Keratinocyte (primary cell): ENCODE measurements at regions not wholly inside any gene's neighbourhood (a gene's known extent, or its start where the extent isn't known, plus 50 kb on each side); places are given as distances from the start of the nearest gene placed in this dataset.

Source experiments
- DNase-seq: peaks from one replicate; pipeline ENCODE4 v3.0.0-alpha.2; 2011; ENCODE audit warnings: low read depth, missing footprints, low spot score
- FAIRE-seq: peaks from 2 replicates; lab custom pipeline; 2011; peaks lifted over from hg19 to GRCh38; lab: Jason Lieb, UNC
- H2AFZ ChIP-seq: 2 replicates; pipeline ENCODE4 v1.6.0; 2012; ENCODE audit warnings: low read length, control low read depth, inconsistent platforms; ENCODE audit not compliant: control insufficient read depth
- H3K27ac ChIP-seq: 2 replicates; pipeline ENCODE4 v1.5.1; 2011; ENCODE audit warnings: low read length; ENCODE audit not compliant: control insufficient read depth, insufficient read depth
- H3K27me3 ChIP-seq: 3 replicates; pipeline ENCODE4 v1.6.0; 2011; ENCODE audit warnings: low read length; ENCODE audit not compliant: control insufficient read depth, insufficient read depth; ENCODE audit errors: extremely low read depth
- H3K36me3 ChIP-seq, 2 experiments: 2 replicates in 1 of 2; 3 replicates in 1 of 2; pipeline ENCODE4 v1.5.1; 2011; ENCODE audit warnings: low read length in 2 of 2, mild to moderate bottlenecking in 1 of 2; ENCODE audit not compliant: control insufficient read depth in 2 of 2, insufficient read depth in 2 of 2; ENCODE audit errors: extremely low read depth in 1 of 2
- H3K4me1 ChIP-seq: 3 replicates; pipeline ENCODE4 v1.5.1; 2011; ENCODE audit warnings: low read length; ENCODE audit not compliant: control insufficient read depth, insufficient read depth; ENCODE audit errors: extremely low read depth
- H3K4me2 ChIP-seq: 3 replicates; pipeline ENCODE4 v1.6.0; 2011; ENCODE audit warnings: low read depth, low read length; ENCODE audit not compliant: control insufficient read depth, insufficient read depth; ENCODE audit errors: extremely low read depth
- H3K4me3 ChIP-seq, 3 experiments: fragments of 200-600 bp in 1 of 3; sonication (generic) in 1 of 3; 2 replicates in 2 of 3; 3 replicates in 1 of 3; pipeline ENCODE4 v1.5.1; 2011 to 2016; ENCODE audit warnings: low read length in 3 of 3, mild to moderate bottlenecking in 3 of 3, control low read depth in 2 of 3, inconsistent platforms in 1 of 3, low read depth in 1 of 3, mixed read lengths in 1 of 3, mixed run types in 1 of 3, moderate library complexity in 1 of 3; ENCODE audit not compliant: control insufficient read depth in 2 of 3, insufficient read depth in 2 of 3; ENCODE audit errors: extremely low read depth in 1 of 3
- H3K79me2 ChIP-seq: 2 replicates; pipeline ENCODE4 v1.6.0; 2012; ENCODE audit warnings: low read length; ENCODE audit not compliant: control insufficient read depth, insufficient read depth
- H3K9ac ChIP-seq: 3 replicates; pipeline ENCODE4 v1.6.0; 2011; ENCODE audit warnings: low read length; ENCODE audit not compliant: control insufficient read depth, insufficient read depth; ENCODE audit errors: extremely low read depth
- H3K9me1 ChIP-seq: 3 replicates; pipeline ENCODE4 v1.6.0; 2011; ENCODE audit warnings: low read length; ENCODE audit not compliant: control insufficient read depth, insufficient read depth; ENCODE audit errors: extremely low read depth
- H3K9me3 ChIP-seq: 2 replicates; pipeline ENCODE4 v1.5.1; 2012; ENCODE audit warnings: low read depth, low read length; ENCODE audit not compliant: control insufficient read depth
- H4K20me1 ChIP-seq: 3 replicates; pipeline ENCODE4 v1.6.0; 2011; ENCODE audit warnings: low read length; ENCODE audit not compliant: control insufficient read depth, insufficient read depth; ENCODE audit errors: extremely low read depth
- CTCF ChIP-seq, 3 experiments: IDR thresholded peaks in 1 of 3; conservative IDR thresholded peaks in 1 of 3; optimal IDR thresholded peaks in 1 of 3; 2 replicates in 2 of 3; 3 replicates in 1 of 3; pipeline versions ENCODE3 to v1.5.1; 2011; ENCODE audit warnings: low read length in 3 of 3, mild to moderate bottlenecking in 3 of 3, moderate library complexity in 2 of 3, control low read depth in 1 of 3, inconsistent platforms in 1 of 3; ENCODE audit not compliant: insufficient read depth in 2 of 3; ENCODE audit errors: extremely low read depth in 1 of 3
- EZH2 ChIP-seq: IDR thresholded peaks from one replicate; pipeline ENCODE4 v1.6.1; 2012; ENCODE audit warnings: inconsistent platforms, mild to moderate bottlenecking, low read length, moderate library complexity
- dilution Hi-C: fragments of 300-500 bp; cut with MboI; formaldehyde crosslinking; loops from one replicate; pipeline ENCODE4 v1.7.0; 2020; ENCODE audit warnings: low sequenced_read_pairs; ENCODE audit not compliant: extremely low pct_ligation_motif_present

GRCh38 chr12:34209259-34209835 lies 187.1 kb downstream of the ALG10 start:
- peaks cover 15% of the 10 kb centered on the region for H3K9me3 ChIP-seq
- no peak overlapping the region for H3K9ac ChIP-seq
- dilution Hi-C loops = no loop called here
- FAIRE-seq (no peak), DNase-seq (no peak)
- no peak overlapping the region for H2AFZ ChIP-seq
- TF ChIP-seq EZH2 (no peak), CTCF (optimal IDR thresholded peaks at IDR 0.05 in 1 of 3, IDR thresholded peaks at IDR 0.05 in 1 of 3, conservative IDR thresholded peaks at IDR 0.05 in 1 of 3; ENCODE audit: extremely low read depth in 1 of 3, insufficient read depth in 2 of 3, low read length in 3 of 3) (no peak)
- no peak overlapping the region for H3K27ac ChIP-seq
- no peak overlapping the region for H3K4me3 ChIP-seq
- H4K20me1 ChIP-seq = no peaks in the 10 kb centered on the region
- H3K27me3 ChIP-seq = no peaks in the 10 kb centered on the region
- no peaks in the 10 kb centered on the region for H3K4me1 ChIP-seq
- H3K36me3 ChIP-seq = no peaks in the 10 kb centered on the region
- H3K9me1 ChIP-seq = no peaks in the 10 kb centered on the region
- H3K4me2 ChIP-seq = no peak overlapping the region
- H3K79me2 ChIP-seq = no peaks in the 10 kb centered on the region

GRCh38 chr12:34210183-34210582 lies 187.9 kb downstream of the ALG10 start:
- Histone ChIP-seq H3K4me1 (no peaks in the 10 kb centered on the region), H3K4me2 (no peak overlapping the region), H4K20me1 (no peaks in the 10 kb centered on the region), H3K79me2 (no peaks in the 10 kb centered on the region), H3K27ac (no peak overlapping the region), H2AFZ (no peak overlapping the region), H3K9ac (no peak overlapping the region), H3K36me3 (no peaks in the 10 kb centered on the region), H3K9me3 (peaks cover 13% of the 10 kb centered on the region), H3K4me3 (no peak overlapping the region), H3K27me3 (no peaks in the 10 kb centered on the region), H3K9me1 (no peaks in the 10 kb centered on the region)
- DNase-seq (no peak), FAIRE-seq (no peak)
- dilution Hi-C loops = no loop called here
- TF ChIP-seq EZH2 = no peak
- TF ChIP-seq CTCF (optimal IDR thresholded peaks at IDR 0.05 in 1 of 3, IDR thresholded peaks at IDR 0.05 in 1 of 3, conservative IDR thresholded peaks at IDR 0.05 in 1 of 3; ENCODE audit: extremely low read depth in 1 of 3, insufficient read depth in 2 of 3, low read length in 3 of 3) = no peak
